PC-9 (cell line): ENCODE measurements at regions not wholly inside any gene's neighbourhood (a gene's known extent, or its start where the extent isn't known, plus 50 kb on each side); places are given as distances from the start of the nearest gene placed in this dataset.

Experiments used
- BruUV-seq: library from RNA; stranded (reverse); fragments of 400-500 nt; replicated peaks from 2 replicates; lab custom pipeline; 2021; lab: Mats Ljungman, UMichigan
- CTCF ChIA-PET: fragments of 300-600 bp; sonication (Branson Sonifier 250); formaldehyde crosslinking; loops from one replicate; lab custom pipeline; 2022; ENCODE audit warnings: antibody characterized with exemption; lab: Charles Lee
- POLR2A ChIA-PET: fragments of 300-600 bp; sonication (Branson Sonifier 250); formaldehyde crosslinking; loops from one replicate; lab custom pipeline; 2022; ENCODE audit warnings: antibody characterized with exemption; ENCODE audit not compliant: unreplicated experiment; lab: Charles Lee
- DNase-seq, 2 experiments: peaks; one replicate each; pipeline versions ENCODE4 v3.0.0 to v3.0.0-alpha.2; 2015 to 2022; ENCODE audit warnings: mixed read lengths in 1 of 2
- H2AFZ ChIP-seq: fragments of 200-600 bp; sonication (generic); 2 replicates; pipeline ENCODE4 v1.8.1; 2017; ENCODE audit warnings: antibody characterized with exemption
- H3F3A ChIP-seq: fragments of 200-600 bp; sonication (generic); 2 replicates; pipeline ENCODE4 v1.8.1; 2017; ENCODE audit warnings: antibody characterized with exemption, mild to moderate bottlenecking, low read depth; ENCODE audit not compliant: insufficient read depth
- H3K27ac ChIP-seq: fragments of 200-600 bp; sonication (generic); 2 replicates; pipeline ENCODE4 v1.6.1; 2016; ENCODE audit warnings: mixed run types
- H3K27me3 ChIP-seq: fragments of 200-600 bp; sonication (generic); 2 replicates; pipeline ENCODE4 v1.6.1; 2016; ENCODE audit warnings: low read depth, mixed run types; ENCODE audit not compliant: insufficient read depth
- H3K36me3 ChIP-seq: fragments of 200-600 bp; sonication (generic); 2 replicates; pipeline ENCODE4 v1.6.1; 2016; ENCODE audit warnings: low read depth, mixed run types
- H3K4me1 ChIP-seq: fragments of 200-600 bp; sonication (generic); replicated peaks from 2 replicates; pipeline ENCODE4 v1.6.1; 2016; ENCODE audit warnings: mixed run types; ENCODE audit not compliant: insufficient read depth
- H3K4me2 ChIP-seq: fragments of 200-600 bp; sonication (generic); 2 replicates; pipeline ENCODE4 v1.6.1; 2017; ENCODE audit warnings: mixed run types
- H3K4me3 ChIP-seq: fragments of 200-600 bp; sonication (generic); 2 replicates; pipeline ENCODE4 v1.6.1; 2016; ENCODE audit warnings: mixed run types
- H3K79me2 ChIP-seq: fragments of 200-600 bp; sonication (generic); 2 replicates; pipeline ENCODE4 v1.6.1; 2017; ENCODE audit warnings: low read depth, mixed run types
- H3K9me2 ChIP-seq: fragments of 200-600 bp; sonication (generic); 2 replicates; pipeline ENCODE4 v1.8.1; 2017; ENCODE audit warnings: mild to moderate bottlenecking; ENCODE audit not compliant: insufficient read depth
- H3K9me3 ChIP-seq: fragments of 200-600 bp; sonication (generic); 2 replicates; pipeline ENCODE4 v1.8.1; 2016; ENCODE audit warnings: low read depth; ENCODE audit not compliant: insufficient read depth
- H4K20me1 ChIP-seq: fragments of 200-600 bp; sonication (generic); 2 replicates; pipeline ENCODE4 v1.8.1; 2017; ENCODE audit not compliant: insufficient read depth
- EZH2 ChIP-seq: fragments of 200-600 bp; sonication (generic); IDR thresholded peaks from 2 replicates; pipeline ENCODE4 v1.8.0; 2017; ENCODE audit warnings: antibody characterized with exemption, low read depth
- intact Hi-C: fragments of 100-400 bp; cut with micrococcal nuclease; formaldehyde crosslinking; loops from one replicate; pipeline ENCODE4 v1.10.0; 2022; ENCODE audit not compliant: unreplicated experiment
- TF ChIP-seq, protein P1 (sequence below): fragments of 200-600 bp; sonication (generic); conservative IDR thresholded peaks from 2 replicates; pipeline ENCODE4 v1.6.1; 2017; ENCODE audit warnings: mixed run types, antibody characterized with exemption, mild to moderate bottlenecking, moderate library complexity

DNA sequence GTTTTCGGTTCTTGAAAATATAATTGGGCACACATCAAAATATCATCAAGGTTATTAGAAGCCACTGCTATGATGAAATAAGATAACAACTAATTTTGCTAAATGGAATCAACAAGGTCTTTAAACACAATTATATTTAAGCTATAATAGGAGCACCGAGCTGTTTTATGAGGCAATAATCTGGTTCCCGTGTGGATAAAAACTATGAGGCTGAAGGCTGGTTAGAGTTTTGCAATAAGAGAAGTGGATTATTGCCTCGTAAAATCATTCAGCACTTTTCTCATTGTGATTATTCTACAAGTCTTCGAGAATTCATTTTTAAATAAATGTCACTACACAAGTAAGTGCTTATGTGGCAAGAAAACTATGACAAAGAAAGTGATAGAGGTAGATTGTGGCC is 975.7 kb upstream of the ADGRL2 start:
- no peak for DNase-seq
- no peaks in the 10 kb centered on the region for H4K20me1 ChIP-seq
- ChIA-PET POLR2A (no interaction called here), CTCF (no interaction called here)
- H3K79me2 ChIP-seq: no peaks in the 10 kb centered on the region
- 0 out of 2 replicates have a peak, but pooled peaks cover 2% of the 10 kb centered on the region for H3K9me2 ChIP-seq
- TF ChIP-seq, protein P1, sequence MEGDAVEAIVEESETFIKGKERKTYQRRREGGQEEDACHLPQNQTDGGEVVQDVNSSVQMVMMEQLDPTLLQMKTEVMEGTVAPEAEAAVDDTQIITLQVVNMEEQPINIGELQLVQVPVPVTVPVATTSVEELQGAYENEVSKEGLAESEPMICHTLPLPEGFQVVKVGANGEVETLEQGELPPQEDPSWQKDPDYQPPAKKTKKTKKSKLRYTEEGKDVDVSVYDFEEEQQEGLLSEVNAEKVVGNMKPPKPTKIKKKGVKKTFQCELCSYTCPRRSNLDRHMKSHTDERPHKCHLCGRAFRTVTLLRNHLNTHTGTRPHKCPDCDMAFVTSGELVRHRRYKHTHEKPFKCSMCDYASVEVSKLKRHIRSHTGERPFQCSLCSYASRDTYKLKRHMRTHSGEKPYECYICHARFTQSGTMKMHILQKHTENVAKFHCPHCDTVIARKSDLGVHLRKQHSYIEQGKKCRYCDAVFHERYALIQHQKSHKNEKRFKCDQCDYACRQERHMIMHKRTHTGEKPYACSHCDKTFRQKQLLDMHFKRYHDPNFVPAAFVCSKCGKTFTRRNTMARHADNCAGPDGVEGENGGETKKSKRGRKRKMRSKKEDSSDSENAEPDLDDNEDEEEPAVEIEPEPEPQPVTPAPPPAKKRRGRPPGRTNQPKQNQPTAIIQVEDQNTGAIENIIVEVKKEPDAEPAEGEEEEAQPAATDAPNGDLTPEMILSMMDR: no peak
- no peak for TF ChIP-seq EZH2
- no peaks in the 10 kb centered on the region for H3K36me3 ChIP-seq
- no peak overlapping the region for H2AFZ ChIP-seq
- no TSS peak for BruUV-seq
- intact Hi-C loops: no loop called here
- H3K4me2 ChIP-seq: no peak overlapping the region
- no peaks in the 10 kb centered on the region for H3K4me1 ChIP-seq
- H3K9me3 ChIP-seq: no peaks in the 10 kb centered on the region
- H3K27me3 ChIP-seq: no peaks in the 10 kb centered on the region
- H3K4me3 ChIP-seq: no peak overlapping the region
- no peak overlapping the region for H3K27ac ChIP-seq
- H3F3A ChIP-seq: no peaks in the 10 kb centered on the region; the same call in 1 of the 2 replicates

DNA sequence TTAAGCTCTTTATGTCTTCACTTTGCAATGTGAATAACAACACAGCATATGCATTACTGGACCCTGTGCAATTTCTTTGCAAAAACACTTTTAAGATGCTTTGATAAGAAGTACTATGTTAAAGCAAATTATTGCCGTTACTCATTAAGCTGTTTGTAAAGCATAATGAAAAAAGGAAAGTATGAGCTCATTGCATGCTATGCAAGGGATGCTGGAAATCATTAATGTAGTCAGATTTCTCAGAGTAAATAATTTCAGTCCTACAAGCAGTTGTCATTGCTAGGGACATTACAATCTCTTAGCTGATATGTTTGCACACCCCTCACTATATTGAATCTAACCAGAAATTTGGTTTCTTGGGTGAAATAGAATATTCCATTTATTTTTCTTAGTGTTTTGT is 982.5 kb upstream of the ADGRL2 start:
- no peak overlapping the region for H2AFZ ChIP-seq
- H3K4me1 ChIP-seq: no peaks in the 10 kb centered on the region
- H3K79me2 ChIP-seq: no peaks in the 10 kb centered on the region
- H3K9me2 ChIP-seq: no peaks in the 10 kb centered on the region
- intact Hi-C loops: no loop called here
- H3K27me3 ChIP-seq: no peaks in the 10 kb centered on the region
- H3K4me2 ChIP-seq: no peak overlapping the region
- no peaks in the 10 kb centered on the region for H3F3A ChIP-seq
- no peaks in the 10 kb centered on the region for H3K36me3 ChIP-seq
- TF ChIP-seq, protein P1: no peak
- no peak for TF ChIP-seq EZH2
- H4K20me1 ChIP-seq: no peaks in the 10 kb centered on the region
- DNase-seq: no peak
- POLR2A ChIA-PET: no interaction called here
- no peak overlapping the region for H3K4me3 ChIP-seq
- no peaks in the 10 kb centered on the region for H3K9me3 ChIP-seq
- no TSS peak for BruUV-seq
- H3K27ac ChIP-seq: no peak overlapping the region
- CTCF ChIA-PET: no interaction called here

DNA sequence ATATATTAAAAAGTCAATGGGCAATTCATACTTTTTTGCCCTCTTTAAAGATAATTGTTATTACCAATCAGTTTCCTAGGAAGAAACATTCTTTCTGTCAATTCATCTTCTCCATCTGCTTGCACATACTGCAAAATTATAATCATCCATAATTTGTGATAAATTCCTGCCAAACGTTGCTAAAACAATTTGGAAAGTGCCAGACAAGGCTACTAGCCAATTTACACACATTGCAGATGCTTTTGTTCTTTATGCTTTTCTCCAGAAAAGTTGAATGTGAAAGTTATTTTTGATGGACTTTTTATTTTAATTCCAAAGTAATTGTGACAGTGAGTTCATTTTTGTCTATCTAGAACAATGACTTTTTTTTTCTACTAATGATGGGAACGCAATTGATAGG is 992.8 kb upstream of the ADGRL2 start:
- no peak overlapping the region for H3K27ac ChIP-seq
- intact Hi-C loops: no loop called here
- H3K9me2 ChIP-seq: no peaks in the 10 kb centered on the region; the same call in 1 of the 2 replicates
- ChIA-PET CTCF (no interaction called here), POLR2A (no interaction called here)
- BruUV-seq: no TSS peak
- no peak overlapping the region for H2AFZ ChIP-seq
- no peak for DNase-seq
- H3K27me3 ChIP-seq: no peaks in the 10 kb centered on the region
- no peaks in the 10 kb centered on the region for H3K79me2 ChIP-seq
- no peaks in the 10 kb centered on the region for H3K36me3 ChIP-seq
- H3K4me1 ChIP-seq: no peaks in the 10 kb centered on the region
- H3F3A ChIP-seq: no peaks in the 10 kb centered on the region
- no peak overlapping the region for H3K4me3 ChIP-seq
- no peak overlapping the region for H3K4me2 ChIP-seq
- H4K20me1 ChIP-seq: no peaks in the 10 kb centered on the region
- TF ChIP-seq EZH2: no peak
- TF ChIP-seq, protein P1: no peak
- no peaks in the 10 kb centered on the region for H3K9me3 ChIP-seq
